ENCODE measurements at regions not wholly inside any gene's neighbourhood (a gene's known extent, or its start where the extent isn't known, plus 50 kb on each side); places are given as distances from the start of the nearest gene placed in this dataset.

GRCh38 chr5:56589481-56589860 lies 225.9 kb upstream of the MAP3K1 start:
- peak; percentile 5 for FAIRE-seq
- no peak for DNase-seq (ENCODE audit: insufficient read length)
- TF ChIP-seq POLR2A (IDR thresholded peaks at IDR 0.05; ENCODE audit: low read depth, low read length): no peak
- TF ChIP-seq POLR2AphosphoS5 (IDR thresholded peaks at IDR 0.05; ENCODE audit: low read depth, low read length): no peak
- no peak for TF ChIP-seq TAF1 (IDR thresholded peaks at IDR 0.05; ENCODE audit: borderline replicate concordance, low read depth, low read length)

- FAIRE-seq (peak; percentile 77), DNase-seq (ENCODE audit: insufficient read length) (peak; percentile 50)
- no peak for TF ChIP-seq TAF1 (IDR thresholded peaks at IDR 0.05; ENCODE audit: borderline replicate concordance, low read depth, low read length)
- TF ChIP-seq POLR2A (IDR thresholded peaks at IDR 0.05; ENCODE audit: low read depth, low read length): peak; percentile 55; the same call in 1 of the 2 replicates
- TF ChIP-seq POLR2AphosphoS5 (IDR thresholded peaks at IDR 0.05; ENCODE audit: low read depth, low read length): 0 out of 2 replicates have a peak, but pooled peaks have one; percentile 19
Observed at GRCh38 chr5:56588636-56589480, 226.5 kb upstream of the MAP3K1 start.

DNA sequence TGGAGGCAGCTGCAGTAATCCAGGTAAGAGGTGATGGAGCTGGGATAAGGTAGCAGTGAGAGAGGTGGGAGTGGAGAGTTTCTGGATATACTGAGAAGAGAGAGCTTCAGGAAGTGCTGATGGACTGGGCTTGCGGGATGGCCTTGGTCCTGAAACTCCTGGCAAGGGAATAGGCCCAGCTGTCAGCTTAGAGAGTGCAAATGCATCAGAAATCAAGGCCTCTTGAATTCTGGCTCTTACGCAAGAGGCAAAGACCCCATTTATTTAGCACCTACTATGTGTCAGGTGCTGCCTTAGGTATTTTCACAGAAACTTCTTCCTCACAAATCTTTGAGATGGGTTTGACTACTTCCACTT lies 227.2 kb upstream of the MAP3K1 start:
- no peak for TF ChIP-seq POLR2AphosphoS5 (IDR thresholded peaks at IDR 0.05; ENCODE audit: low read depth, low read length)
- no peak for TF ChIP-seq TAF1 (IDR thresholded peaks at IDR 0.05; ENCODE audit: borderline replicate concordance, low read depth, low read length)
- no peak for FAIRE-seq
- no peak for DNase-seq (ENCODE audit: insufficient read length)

DNA sequence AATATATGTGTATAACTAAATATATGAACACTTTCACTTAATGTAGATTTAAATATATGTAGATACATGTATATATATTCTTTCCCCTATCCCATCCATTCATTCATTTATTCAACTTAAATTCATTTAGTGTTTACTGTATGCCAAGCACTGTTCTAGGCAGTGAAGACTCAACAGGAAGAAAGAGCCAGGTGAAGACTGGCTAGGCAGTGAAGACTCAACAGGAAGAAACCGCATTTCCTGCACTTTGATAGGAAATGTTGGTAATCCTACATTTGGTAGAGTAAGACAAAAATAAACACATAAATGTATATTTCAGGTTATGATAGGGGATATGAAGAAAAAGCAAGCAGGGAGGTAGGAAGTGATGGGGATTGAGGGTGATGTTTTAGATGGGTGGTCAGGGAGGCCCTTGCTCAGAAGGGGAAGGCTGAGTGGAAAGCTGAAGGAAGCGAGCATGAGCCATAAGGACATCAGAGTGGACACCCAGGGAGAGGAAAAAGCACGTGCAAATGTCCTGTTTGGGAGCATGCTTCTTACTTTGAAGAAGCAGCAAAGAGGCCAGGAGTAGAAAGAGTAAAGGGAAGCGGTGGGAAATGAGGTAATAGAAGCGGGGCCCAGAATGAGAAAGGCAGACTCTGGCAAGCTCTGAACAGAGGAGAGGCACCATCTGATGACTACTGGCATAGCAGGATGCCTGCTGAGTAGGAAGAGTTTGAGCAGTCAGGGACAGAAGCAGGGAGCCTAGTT lies 227.8 kb upstream of the MAP3K1 start:
- no peak for FAIRE-seq
- TF ChIP-seq POLR2A (IDR thresholded peaks at IDR 0.05; ENCODE audit: low read depth, low read length) (no peak), TAF1 (IDR thresholded peaks at IDR 0.05; ENCODE audit: borderline replicate concordance, low read depth, low read length) (no peak), POLR2AphosphoS5 (IDR thresholded peaks at IDR 0.05; ENCODE audit: low read depth, low read length) (no peak)

GRCh38 chr5:56585999-56586691 lies 229.2 kb upstream of the MAP3K1 start:
- FAIRE-seq (no peak), DNase-seq (ENCODE audit: insufficient read length) (no peak)

More for the DNA sequence above, 227.8 kb upstream of the MAP3K1 start:
- DNase-seq (ENCODE audit: insufficient read length): no peak

DNA sequence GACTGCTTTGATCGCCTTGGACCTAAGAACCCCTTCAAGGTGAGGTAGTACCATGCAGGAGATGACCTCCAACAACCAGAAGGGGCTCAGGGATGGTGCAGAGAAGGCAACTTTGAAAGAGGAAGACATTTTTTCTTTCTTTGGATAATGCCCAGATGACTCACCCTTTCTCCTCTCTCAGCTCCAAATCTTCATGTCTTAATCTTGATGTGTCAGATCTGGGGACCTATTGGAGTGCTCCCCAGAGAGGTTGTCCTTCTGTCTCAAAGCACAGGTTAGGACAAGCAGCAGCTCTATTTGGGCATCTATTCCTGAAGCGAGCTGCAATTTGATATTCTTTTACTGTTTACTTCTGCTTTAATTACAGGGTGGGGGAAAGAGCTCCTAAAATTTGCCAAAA lies 229.9 kb upstream of the MAP3K1 start:
- no peak for FAIRE-seq
- no peak for TF ChIP-seq TAF1 (IDR thresholded peaks at IDR 0.05; ENCODE audit: borderline replicate concordance, low read depth, low read length)

More at GRCh38 chr5:56585999-56586691, 229.2 kb upstream of the MAP3K1 start:
- no peak for TF ChIP-seq POLR2A (IDR thresholded peaks at IDR 0.05; ENCODE audit: low read depth, low read length)
- no peak for TF ChIP-seq POLR2AphosphoS5 (IDR thresholded peaks at IDR 0.05; ENCODE audit: low read depth, low read length)
- TF ChIP-seq TAF1 (IDR thresholded peaks at IDR 0.05; ENCODE audit: borderline replicate concordance, low read depth, low read length): no peak

DNA sequence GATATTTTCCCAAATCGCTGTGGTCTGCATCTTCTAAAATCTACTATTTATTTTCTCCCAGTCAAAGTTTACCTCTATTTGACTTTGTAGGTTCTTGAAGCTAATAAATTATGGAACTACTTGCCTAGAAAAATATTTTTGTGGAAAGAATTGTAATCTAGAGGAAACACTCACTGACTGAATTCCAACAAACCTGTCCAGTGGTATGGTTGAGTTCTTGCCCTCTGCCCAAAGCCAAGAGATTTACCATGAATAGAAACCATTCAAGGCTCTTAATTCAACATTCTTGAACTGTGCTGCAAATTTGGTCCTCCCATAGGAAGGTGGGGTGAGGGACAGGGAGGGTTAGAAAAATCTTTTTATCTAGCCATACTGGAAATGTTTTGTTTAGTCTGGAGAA lies 233.9 kb upstream of the MAP3K1 start:
- FAIRE-seq: no peak
- no peak for DNase-seq (ENCODE audit: insufficient read length)
- TF ChIP-seq POLR2A (IDR thresholded peaks at IDR 0.05; ENCODE audit: low read depth, low read length): no peak
- no peak for TF ChIP-seq POLR2AphosphoS5 (IDR thresholded peaks at IDR 0.05; ENCODE audit: low read depth, low read length)
- TF ChIP-seq TAF1 (IDR thresholded peaks at IDR 0.05; ENCODE audit: borderline replicate concordance, low read depth, low read length): no peak

More for the DNA sequence above, 229.9 kb upstream of the MAP3K1 start:
- DNase-seq (ENCODE audit: insufficient read length): no peak

DNA sequence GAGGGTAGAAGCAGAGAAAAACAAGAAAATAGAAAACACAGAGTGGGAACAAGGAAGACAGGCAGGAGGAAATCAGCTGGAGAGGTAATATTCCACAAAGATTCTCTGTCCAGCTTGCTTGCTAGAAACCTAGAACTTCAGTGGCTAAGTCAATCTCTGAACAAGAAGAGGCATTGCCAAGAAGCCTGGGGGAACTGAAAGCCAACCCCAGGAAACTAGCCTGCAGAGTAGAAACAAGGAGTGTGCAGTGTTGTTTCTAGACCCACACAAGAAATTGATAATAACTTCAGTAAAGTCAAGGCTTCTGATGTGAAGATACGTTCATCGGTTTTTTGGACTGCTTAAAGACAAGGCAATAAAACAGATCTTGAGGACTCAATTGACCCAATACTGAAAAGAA lies 234.5 kb upstream of the MAP3K1 start:
- FAIRE-seq: peak; percentile 73
- TF ChIP-seq POLR2A (IDR thresholded peaks at IDR 0.05; ENCODE audit: low read depth, low read length) (no peak), POLR2AphosphoS5 (IDR thresholded peaks at IDR 0.05; ENCODE audit: low read depth, low read length) (no peak), TAF1 (IDR thresholded peaks at IDR 0.05; ENCODE audit: borderline replicate concordance, low read depth, low read length) (no peak)
- DNase-seq (ENCODE audit: insufficient read length): no peak

DNA sequence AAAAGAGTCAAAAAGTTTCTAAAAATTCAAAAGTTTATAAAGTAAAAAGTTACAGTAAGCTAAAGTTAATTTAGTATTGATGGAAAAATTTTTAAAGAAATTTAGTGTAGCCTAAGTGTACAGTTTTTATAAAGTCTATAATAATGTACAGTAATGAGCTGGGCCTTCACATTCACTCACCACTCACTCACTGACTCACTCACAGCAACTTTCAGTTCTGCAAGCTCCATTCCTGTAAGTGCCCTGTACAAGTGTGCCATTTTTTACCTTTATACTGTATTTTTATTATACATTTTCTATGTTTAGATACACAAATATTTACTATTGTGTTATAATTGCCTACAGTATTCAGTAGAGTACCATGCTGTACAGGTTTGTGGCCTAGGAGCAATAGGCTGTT lies 239.5 kb upstream of the MAP3K1 start:
- DNase-seq (ENCODE audit: insufficient read length) (no peak), FAIRE-seq (no peak)
- no peak for TF ChIP-seq POLR2A (IDR thresholded peaks at IDR 0.05; ENCODE audit: low read depth, low read length)

DNA sequence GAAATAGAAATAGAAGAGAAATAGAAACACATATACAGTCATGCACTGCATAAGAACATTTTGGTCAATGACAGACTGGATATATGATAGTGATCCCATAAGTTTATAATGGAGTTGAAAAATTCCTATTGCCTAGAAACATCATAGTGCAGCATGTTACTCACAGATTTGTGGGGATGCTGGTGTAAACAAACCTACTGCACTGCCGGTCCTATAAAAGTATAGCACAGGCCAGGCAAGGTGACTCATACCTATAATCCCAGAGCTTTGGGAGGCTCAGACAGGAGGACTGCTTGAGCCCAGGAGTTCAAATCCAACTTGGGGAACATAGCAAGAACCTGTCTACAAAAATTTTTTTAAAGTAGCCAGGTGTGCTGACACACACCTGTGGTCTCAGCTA lies 240.6 kb upstream of the MAP3K1 start:
- no peak for DNase-seq (ENCODE audit: insufficient read length)
- no peak for TF ChIP-seq TAF1 (IDR thresholded peaks at IDR 0.05; ENCODE audit: borderline replicate concordance, low read depth, low read length)
- TF ChIP-seq POLR2AphosphoS5 (IDR thresholded peaks at IDR 0.05; ENCODE audit: low read depth, low read length): no peak
- no peak for FAIRE-seq

GRCh38 chr5:56569566-56569965 lies 245.8 kb upstream of the MAP3K1 start:
- DNase-seq (ENCODE audit: insufficient read length) (no peak), FAIRE-seq (no peak)
- TF ChIP-seq POLR2A (IDR thresholded peaks at IDR 0.05; ENCODE audit: low read depth, low read length): no peak
- TF ChIP-seq POLR2AphosphoS5 (IDR thresholded peaks at IDR 0.05; ENCODE audit: low read depth, low read length): no peak
- TF ChIP-seq TAF1 (IDR thresholded peaks at IDR 0.05; ENCODE audit: borderline replicate concordance, low read depth, low read length): no peak

GRCh38 chr5:56569076-56569475 lies 246.3 kb upstream of the MAP3K1 start:
- no peak for TF ChIP-seq POLR2A (IDR thresholded peaks at IDR 0.05; ENCODE audit: low read depth, low read length)
- TF ChIP-seq POLR2AphosphoS5 (IDR thresholded peaks at IDR 0.05; ENCODE audit: low read depth, low read length): no peak
- no peak for TF ChIP-seq TAF1 (IDR thresholded peaks at IDR 0.05; ENCODE audit: borderline replicate concordance, low read depth, low read length)
- no peak for DNase-seq (ENCODE audit: insufficient read length)
- FAIRE-seq: no peak
